Inflammatory macrophage treated with lipopolysaccharide for 4 hours (primary cell): ENCODE measurements at regions not wholly inside any gene's neighbourhood (a gene's known extent, or its start where the extent isn't known, plus 50 kb on each side); places are given as distances from the start of the nearest gene placed in this dataset.
"Not testable (repeated sequence)": the region's sequence is repeated elsewhere in the genome, so short reads cannot be mapped to it uniquely, and the experiment has no call there.

Experiments used
- DNase-seq: peaks from one replicate; pipeline ENCODE4 v3.0.0-alpha.2; 2020

DNA sequence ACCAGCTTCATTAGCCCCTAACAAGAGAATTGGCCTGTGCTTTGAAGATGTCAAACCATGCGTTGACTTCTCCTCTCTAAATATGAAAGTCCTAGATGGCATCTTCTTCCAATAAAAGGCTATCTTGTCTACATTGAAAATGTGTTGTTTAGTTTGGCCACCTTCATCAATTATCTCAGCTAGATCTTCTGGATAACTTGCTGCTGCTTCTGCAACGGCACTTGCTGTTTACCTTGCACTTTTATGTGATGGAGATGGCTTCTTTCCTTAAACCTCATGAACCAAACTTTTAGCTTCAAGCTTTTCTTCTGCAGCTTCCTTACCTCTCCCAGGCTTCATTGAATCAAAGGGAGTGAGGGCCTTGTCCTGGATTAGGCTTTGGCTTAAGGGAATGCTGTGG, 58.6 kb upstream of the CSNK1E start:
- DNase-seq, result not testable (repeated sequence)

DNA sequence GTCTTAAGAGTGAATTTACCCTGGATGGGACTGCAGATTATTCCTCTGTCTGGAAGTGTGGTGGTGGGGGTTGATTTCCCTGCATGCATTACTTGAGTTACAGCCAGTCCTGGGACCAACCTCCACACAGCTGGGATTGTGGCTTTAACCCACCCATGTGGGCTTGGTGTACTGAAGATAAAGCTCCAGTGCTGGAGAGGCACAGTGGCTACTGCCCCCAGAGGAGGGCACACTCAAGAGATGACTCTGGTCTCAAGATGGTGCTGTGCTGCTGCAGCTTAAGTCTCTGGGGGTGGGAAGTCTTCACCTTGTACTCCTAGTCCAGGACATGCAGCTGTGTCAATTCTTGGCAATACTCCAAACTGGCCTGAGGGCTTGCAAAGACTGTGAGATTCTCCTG, 57.8 kb upstream of the CSNK1E start:
- DNase-seq, result not testable (repeated sequence)

DNA sequence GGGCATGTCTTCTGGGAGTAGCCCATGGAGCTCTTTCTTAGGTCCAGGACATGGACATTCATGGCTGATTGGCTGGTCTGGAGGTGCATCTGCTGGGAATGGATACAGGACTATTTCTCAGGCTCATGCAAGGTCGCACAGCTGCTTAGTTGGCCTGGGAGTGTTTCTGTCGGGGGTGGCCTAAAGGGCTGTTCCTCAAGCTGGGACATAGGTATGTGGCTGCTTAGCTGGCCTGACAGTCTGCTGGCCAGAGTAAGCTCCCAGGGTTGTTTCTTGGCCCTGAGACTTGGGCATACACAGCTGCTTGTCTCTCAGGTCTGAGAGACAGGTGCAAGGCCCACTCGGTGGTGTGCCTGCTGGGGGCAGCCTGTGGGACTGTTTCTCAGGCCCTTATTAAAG, 57.2 kb upstream of the CSNK1E start:
- not testable (repeated sequence) for DNase-seq

DNA sequence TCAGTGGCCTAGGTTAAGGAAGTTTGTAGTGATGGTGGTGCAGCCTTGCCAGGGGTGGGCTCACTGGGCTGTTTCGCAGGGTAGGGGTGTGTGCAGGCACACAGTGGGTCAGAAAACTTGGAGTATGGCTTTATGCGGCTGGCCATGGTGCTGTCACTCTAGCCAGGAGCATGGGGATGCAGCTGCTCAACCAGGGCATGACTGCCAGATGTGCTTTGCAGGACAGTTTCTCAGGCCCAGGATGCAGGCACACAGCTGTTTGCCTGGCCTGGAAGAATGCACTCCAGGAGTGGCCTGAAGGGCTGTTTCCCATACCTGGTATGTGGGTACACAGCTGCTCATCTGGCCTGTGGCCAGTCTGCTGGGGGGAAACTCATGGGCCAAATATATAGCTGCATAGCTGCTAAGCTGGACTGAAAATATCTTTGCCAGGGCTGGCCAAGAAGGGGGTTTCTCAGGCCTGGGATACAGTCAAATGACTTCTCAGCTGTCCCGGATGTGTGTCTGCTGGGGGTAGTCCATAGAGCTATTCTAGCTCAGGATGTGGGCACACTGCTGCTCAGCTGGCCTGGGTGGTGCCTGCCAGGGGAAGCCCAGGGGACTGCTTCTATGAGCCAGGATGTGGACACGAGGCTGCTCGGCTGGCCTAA, 56.7 kb upstream of the CSNK1E start:
- DNase-seq, result not testable (repeated sequence)

DNA sequence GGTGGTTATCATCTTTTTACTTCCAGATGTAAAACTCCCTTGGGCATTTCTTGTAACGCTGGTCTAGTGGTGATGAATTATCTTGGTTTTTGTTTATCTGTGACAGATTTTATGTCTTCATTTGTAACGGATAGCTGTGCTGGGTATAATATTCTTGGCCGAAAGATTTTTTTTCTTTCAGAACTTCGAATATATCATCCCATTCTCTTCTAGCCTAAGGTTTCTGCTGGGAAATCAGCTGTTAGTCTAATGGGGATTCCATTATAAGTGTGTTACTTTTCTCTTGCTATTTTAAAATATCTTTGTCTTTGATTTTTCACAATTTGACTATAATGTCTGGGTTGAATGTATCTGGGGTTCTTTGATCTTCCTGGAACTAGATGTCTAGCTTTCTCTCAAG, 55.4 kb upstream of the CSNK1E start:
- not testable (repeated sequence) for DNase-seq

DNA sequence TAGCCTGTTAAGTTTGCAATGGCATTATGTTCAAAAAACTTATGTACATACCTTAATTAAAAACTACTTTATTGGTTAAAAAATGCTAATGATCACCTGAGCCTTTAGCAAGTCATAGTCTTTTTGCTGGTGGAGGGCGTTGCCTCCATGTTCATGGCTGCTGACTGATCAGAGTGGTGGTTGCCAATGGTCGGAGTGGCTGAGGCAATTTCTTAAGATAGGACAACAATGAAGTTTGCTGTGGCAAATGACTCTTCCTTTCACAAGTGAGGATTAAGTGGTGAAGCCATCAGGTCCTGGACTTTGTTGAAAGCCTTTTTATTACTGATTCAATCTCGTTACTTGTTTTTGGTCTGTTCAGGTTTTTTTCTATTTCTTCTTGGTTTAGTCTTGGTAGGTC, 53.3 kb upstream of the CSNK1E start:
- DNase-seq, result not testable (repeated sequence)

DNA sequence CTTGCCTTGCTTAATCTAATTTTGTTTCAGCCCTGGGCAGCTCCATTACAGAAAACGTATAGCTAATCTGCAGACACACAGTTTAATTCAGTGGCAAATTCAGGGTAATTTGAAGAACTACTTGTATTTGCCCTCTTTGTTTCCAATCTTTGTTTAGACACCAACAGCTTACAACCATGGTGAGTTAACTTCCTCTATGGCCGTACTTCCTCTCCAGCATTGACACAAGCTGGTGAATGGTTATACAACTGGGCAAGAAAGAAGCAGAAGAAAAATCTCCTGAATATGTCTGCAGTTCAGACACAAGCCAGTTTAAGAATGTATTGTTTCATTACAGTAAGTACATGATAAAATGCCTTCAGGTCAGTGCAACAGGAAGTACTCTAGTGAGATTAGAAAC, 51.9 kb upstream of the CSNK1E start:
- peak; percentile 29 for DNase-seq
